ENCODE measurements at regions not wholly inside any gene's neighbourhood (a gene's known extent, or its start where the extent isn't known, plus 50 kb on each side); places are given as distances from the start of the nearest gene placed in this dataset.
"Not testable (repeated sequence)": the region's sequence is repeated elsewhere in the genome, so short reads cannot be mapped to it uniquely, and the experiment has no call there.

DNA sequence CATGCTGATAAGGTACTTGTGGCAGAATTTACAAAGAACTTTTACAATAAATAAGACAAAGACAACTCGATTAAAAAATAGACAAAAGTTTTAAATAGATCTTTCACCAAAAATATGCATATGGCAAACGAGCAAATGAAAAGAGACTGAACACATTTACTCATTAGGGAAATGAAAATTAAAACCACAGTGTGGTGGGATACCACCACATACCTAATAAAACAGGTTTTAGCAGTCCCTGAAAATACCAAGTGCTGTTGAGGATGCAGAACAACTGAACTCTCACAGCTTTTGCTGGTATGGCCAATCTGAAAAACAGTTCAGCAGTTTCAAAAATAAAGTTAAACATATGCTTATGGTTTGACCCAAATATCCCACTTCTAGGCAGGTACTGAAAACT lies 205.4 kb upstream of the ADO start:
- no peak overlapping the region for H3K27ac ChIP-seq (ENCODE audit: insufficient read depth, low read length, poor library complexity, severe bottlenecking)

DNA sequence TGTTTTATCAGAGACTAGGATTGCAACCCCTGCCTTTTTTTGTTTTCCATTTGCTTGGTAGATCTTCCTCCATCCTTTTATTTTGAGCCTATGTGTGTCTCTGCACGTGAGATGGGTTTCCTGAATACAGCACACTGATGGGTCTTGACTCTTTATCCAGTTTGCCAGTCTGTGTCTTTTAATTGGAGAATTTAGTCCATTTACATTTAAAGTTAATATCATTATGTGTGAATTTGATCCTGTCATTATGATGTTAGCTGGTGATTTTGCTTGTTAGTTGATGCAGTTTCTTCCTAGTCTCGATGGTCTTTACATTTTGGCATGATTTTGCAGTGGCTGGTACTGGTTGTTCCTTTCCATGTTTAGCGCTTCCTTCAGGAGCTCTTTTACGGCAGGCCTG lies 198.0 kb upstream of the ADO start:
- H3K36me3 ChIP-seq (ENCODE audit: control insufficient read depth, insufficient read depth, low read length); H3K9me3 ChIP-seq (ENCODE audit: control insufficient read depth, low read length); H3K4me1 ChIP-seq (ENCODE audit: control insufficient read depth, insufficient read depth, low read length, poor library complexity, severe bottlenecking); H3K4me3 ChIP-seq (ENCODE audit: insufficient read depth, low read depth, low read length, poor library complexity, severe bottlenecking); H3K27ac ChIP-seq (ENCODE audit: insufficient read depth, low read length, poor library complexity, severe bottlenecking); H3K27me3 ChIP-seq (replicated peaks; ENCODE audit: control insufficient read depth, insufficient read depth, low read length, poor library complexity, severe bottlenecking); DNase-seq: not testable (repeated sequence)

More for the DNA sequence above, 205.4 kb upstream of the ADO start:
- no peak for DNase-seq
- Histone ChIP-seq H3K4me1 (ENCODE audit: control insufficient read depth, insufficient read depth, low read length, poor library complexity, severe bottlenecking) (no peaks in the 10 kb centered on the region), H3K27me3 (replicated peaks; ENCODE audit: control insufficient read depth, insufficient read depth, low read length, poor library complexity, severe bottlenecking) (no peaks in the 10 kb centered on the region), H3K4me3 (ENCODE audit: insufficient read depth, low read depth, low read length, poor library complexity, severe bottlenecking) (no peak overlapping the region), H3K36me3 (ENCODE audit: control insufficient read depth, insufficient read depth, low read length) (no peaks in the 10 kb centered on the region), H3K9me3 (ENCODE audit: control insufficient read depth, low read length) (no peaks in the 10 kb centered on the region)

DNA sequence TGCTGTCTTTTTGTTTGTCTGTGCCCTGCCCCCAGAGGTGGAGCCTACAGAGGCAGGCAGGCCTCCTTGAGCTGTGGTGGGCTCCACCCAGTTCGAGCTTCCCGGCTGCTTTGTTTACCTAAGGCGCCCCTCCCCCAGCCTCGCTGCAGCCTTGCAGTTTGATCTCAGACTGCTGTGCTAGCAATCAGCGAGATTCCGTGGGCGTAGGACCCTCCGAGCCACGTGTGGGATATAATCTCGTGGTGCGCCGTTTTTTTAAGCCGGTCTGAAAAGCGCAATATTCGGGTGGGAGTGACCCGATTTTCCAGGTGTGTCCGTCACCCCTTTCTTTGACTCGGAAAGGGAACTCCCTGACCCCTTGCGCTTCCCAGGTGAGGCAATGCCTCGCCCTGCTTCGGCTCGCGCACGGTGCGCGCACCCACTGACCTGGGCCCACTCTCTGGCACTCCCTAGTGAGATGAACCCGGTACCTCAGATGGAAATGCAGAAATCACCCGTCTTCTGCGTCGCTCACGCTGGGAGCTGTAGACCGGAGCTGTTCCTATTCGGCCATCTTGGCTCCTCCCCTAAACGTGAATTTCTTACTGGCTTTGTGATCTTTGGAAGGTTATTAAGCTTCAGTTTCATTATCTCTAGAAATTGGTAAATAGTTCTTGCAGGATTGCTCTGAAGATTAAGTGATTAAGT lies 196.2 kb upstream of the ADO start:
- H3K27me3 ChIP-seq (replicated peaks; ENCODE audit: control insufficient read depth, insufficient read depth, low read length, poor library complexity, severe bottlenecking); H3K27ac ChIP-seq (ENCODE audit: insufficient read depth, low read length, poor library complexity, severe bottlenecking); H3K4me1 ChIP-seq (ENCODE audit: control insufficient read depth, insufficient read depth, low read length, poor library complexity, severe bottlenecking); H3K9me3 ChIP-seq (ENCODE audit: control insufficient read depth, low read length); DNase-seq; H3K4me3 ChIP-seq (ENCODE audit: insufficient read depth, low read depth, low read length, poor library complexity, severe bottlenecking); H3K36me3 ChIP-seq (ENCODE audit: control insufficient read depth, insufficient read depth, low read length): not testable (repeated sequence)

DNA sequence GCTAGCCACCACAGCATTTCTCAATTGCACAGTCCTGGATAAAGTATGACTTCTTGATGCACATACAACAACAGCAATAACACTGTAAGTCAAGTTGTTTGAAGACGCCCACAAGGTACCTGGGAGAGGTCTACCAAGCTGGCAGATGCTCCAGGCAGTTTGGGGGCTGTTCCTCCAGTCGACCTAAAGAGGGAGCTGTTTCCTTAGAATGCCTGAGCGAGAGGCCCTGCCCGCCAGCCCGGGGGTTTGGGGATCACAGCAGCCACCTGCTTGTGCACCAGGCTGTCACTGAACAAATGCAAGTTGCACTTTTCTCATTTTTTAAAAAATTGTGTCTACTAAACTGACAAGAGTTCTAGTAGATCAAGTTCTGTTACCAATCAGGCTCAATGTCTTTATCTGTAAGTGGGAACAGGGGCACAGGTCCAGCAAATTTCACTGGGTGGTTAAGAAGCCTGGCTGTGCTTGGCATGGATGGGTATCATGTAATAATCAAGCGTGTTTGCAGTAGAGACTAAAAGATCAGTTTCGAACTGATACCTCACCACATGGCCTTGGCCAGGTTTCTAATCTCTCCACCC lies 193.8 kb upstream of the ADO start:
- Histone ChIP-seq H3K27me3 (replicated peaks; ENCODE audit: control insufficient read depth, insufficient read depth, low read length, poor library complexity, severe bottlenecking) (no peaks in the 10 kb centered on the region), H3K4me3 (ENCODE audit: insufficient read depth, low read depth, low read length, poor library complexity, severe bottlenecking) (no peak overlapping the region), H3K36me3 (ENCODE audit: control insufficient read depth, insufficient read depth, low read length) (no peaks in the 10 kb centered on the region), H3K27ac (ENCODE audit: insufficient read depth, low read length, poor library complexity, severe bottlenecking) (no peak overlapping the region), H3K9me3 (ENCODE audit: control insufficient read depth, low read length) (no peaks in the 10 kb centered on the region), H3K4me1 (ENCODE audit: control insufficient read depth, insufficient read depth, low read length, poor library complexity, severe bottlenecking) (no peaks in the 10 kb centered on the region)
- peak; percentile 44 to 52 (median 49) for DNase-seq

DNA sequence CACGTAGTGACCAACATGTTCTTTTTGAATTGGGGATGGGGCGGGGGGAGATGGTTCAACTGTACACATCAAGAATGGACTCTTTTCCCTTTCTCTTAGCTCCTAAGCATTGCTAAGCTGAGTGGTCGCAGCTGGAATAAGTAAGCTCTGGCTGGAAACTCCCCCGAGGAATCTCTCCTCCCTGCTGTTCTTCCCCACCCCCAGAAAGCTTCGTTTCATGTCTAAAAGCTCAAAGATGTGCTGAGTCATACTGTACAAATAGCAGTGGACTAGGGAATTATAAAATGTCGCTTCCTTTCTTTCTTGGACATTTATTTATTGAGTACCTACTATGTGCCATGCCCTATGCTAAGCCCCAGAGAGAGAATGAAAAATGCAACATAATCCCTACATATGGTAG lies 191.1 kb upstream of the ADO start:
- H3K27me3 ChIP-seq (replicated peaks; ENCODE audit: control insufficient read depth, insufficient read depth, low read length, poor library complexity, severe bottlenecking): no peaks in the 10 kb centered on the region
- no peaks in the 10 kb centered on the region for H3K36me3 ChIP-seq (ENCODE audit: control insufficient read depth, insufficient read depth, low read length)
- no peaks in the 10 kb centered on the region for H3K9me3 ChIP-seq (ENCODE audit: control insufficient read depth, low read length)
- H3K4me1 ChIP-seq (ENCODE audit: control insufficient read depth, insufficient read depth, low read length, poor library complexity, severe bottlenecking): no peaks in the 10 kb centered on the region
- no peak overlapping the region for H3K4me3 ChIP-seq (ENCODE audit: insufficient read depth, low read depth, low read length, poor library complexity, severe bottlenecking)
- H3K27ac ChIP-seq (ENCODE audit: insufficient read depth, low read length, poor library complexity, severe bottlenecking): no peak overlapping the region
- no peak for DNase-seq

DNA sequence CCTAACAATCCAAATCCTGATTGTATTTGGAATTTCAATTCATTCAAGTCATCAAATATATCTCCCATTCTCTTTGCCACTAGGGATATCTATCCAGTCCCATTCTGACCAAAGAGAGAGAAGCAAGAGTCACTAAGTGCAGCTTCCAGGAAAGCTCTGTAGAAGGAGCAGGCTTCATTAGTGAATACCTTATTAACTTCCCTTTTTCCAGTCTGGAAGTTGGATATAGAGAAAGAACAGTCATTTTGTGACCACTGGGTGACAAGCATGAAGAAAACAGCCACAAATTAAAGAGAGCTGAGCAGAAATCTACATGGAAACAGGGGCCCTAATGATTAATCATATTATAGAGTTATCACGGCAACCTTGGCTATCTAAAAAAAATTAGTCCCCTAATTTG lies 190.7 kb upstream of the ADO start:
- Histone ChIP-seq H3K27me3 (replicated peaks; ENCODE audit: control insufficient read depth, insufficient read depth, low read length, poor library complexity, severe bottlenecking) (no peaks in the 10 kb centered on the region), H3K9me3 (ENCODE audit: control insufficient read depth, low read length) (no peaks in the 10 kb centered on the region), H3K36me3 (ENCODE audit: control insufficient read depth, insufficient read depth, low read length) (no peaks in the 10 kb centered on the region), H3K4me3 (ENCODE audit: insufficient read depth, low read depth, low read length, poor library complexity, severe bottlenecking) (no peak overlapping the region), H3K27ac (ENCODE audit: insufficient read depth, low read length, poor library complexity, severe bottlenecking) (no peak overlapping the region), H3K4me1 (ENCODE audit: control insufficient read depth, insufficient read depth, low read length, poor library complexity, severe bottlenecking) (no peaks in the 10 kb centered on the region)
- DNase-seq: no peak

DNA sequence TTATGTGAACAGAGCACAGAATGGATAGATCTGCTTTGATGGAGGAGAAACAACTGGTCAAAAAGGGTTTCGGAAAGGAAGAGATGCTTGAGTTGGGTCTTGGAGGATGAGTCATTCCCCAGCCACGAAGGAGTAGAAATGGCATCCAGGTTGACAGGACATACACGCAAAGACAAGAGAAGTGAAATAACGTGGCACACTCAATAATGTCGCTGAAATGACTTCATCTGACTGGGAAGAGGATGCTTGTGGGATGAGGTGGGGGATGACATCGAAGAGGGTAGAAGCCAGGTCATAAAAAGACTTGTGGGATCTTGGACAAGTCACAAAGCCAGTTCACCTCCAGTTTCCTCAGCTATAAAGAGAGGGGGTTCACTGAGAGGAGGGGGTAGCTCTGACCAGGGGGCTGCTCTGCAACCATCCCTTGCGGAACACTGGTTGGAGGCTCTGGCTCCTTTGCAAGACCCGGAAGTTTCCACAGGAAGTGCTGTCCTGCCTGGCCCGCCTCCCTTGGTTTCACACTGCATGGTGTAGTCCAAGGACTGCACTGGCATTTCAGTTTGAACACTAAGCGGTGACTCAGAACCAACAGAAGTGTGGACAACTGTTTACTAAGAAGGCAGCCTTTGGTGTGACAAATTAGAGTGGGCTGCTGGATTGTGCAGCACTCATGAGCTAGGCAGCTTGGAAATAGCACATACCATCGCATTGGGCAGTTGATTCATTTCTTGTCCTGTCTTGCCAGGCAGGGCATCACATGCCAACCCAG lies 189.9 kb upstream of the ADO start:
- no peaks in the 10 kb centered on the region for H3K4me1 ChIP-seq (ENCODE audit: control insufficient read depth, insufficient read depth, low read length, poor library complexity, severe bottlenecking)
- DNase-seq: no peak
- H3K9me3 ChIP-seq (ENCODE audit: control insufficient read depth, low read length): no peaks in the 10 kb centered on the region
- no peaks in the 10 kb centered on the region for H3K27me3 ChIP-seq (replicated peaks; ENCODE audit: control insufficient read depth, insufficient read depth, low read length, poor library complexity, severe bottlenecking)
- no peak overlapping the region for H3K27ac ChIP-seq (ENCODE audit: insufficient read depth, low read length, poor library complexity, severe bottlenecking)
- H3K4me3 ChIP-seq (ENCODE audit: insufficient read depth, low read depth, low read length, poor library complexity, severe bottlenecking): no peak overlapping the region
- H3K36me3 ChIP-seq (ENCODE audit: control insufficient read depth, insufficient read depth, low read length): no peaks in the 10 kb centered on the region

DNA sequence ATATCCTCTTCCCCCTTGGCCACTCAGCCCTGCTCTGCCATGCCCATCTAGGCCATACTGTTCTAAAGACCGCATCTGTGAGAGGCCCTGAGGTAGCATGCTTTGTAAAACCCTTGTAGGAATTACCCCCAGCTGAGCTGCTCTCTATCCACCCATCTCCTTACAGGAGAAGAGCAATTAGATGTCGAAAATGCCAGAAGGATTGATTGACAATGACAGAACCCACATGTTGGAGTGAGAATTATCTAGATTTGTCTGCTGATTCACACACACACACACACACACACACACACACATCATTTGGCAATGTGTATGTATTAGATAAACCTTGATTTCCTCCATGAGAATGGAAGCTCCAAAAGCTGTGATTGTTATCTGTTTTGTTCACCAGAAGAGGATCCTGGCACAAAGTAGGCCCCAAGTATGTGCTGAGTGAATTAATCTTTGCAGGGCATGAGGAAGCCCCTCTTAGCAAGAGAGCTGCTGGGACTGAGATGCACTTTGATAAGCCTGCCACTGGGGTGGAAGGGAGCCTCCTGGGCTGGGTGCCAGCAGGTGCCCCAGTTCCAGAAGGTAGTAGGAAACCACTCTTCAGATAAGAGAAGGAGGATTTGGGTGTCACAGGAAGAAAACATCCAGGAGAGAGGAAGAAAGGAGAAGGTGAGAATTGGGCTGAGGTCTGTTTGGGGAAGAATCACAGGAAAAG lies 187.5 kb upstream of the ADO start:
- DNase-seq: no peak
- Histone ChIP-seq H3K36me3 (ENCODE audit: control insufficient read depth, insufficient read depth, low read length) (no peaks in the 10 kb centered on the region), H3K4me1 (ENCODE audit: control insufficient read depth, insufficient read depth, low read length, poor library complexity, severe bottlenecking) (no peaks in the 10 kb centered on the region), H3K9me3 (ENCODE audit: control insufficient read depth, low read length) (no peaks in the 10 kb centered on the region), H3K27ac (ENCODE audit: insufficient read depth, low read length, poor library complexity, severe bottlenecking) (no peak overlapping the region), H3K4me3 (ENCODE audit: insufficient read depth, low read depth, low read length, poor library complexity, severe bottlenecking) (no peak overlapping the region), H3K27me3 (replicated peaks; ENCODE audit: control insufficient read depth, insufficient read depth, low read length, poor library complexity, severe bottlenecking) (no peaks in the 10 kb centered on the region)

DNA sequence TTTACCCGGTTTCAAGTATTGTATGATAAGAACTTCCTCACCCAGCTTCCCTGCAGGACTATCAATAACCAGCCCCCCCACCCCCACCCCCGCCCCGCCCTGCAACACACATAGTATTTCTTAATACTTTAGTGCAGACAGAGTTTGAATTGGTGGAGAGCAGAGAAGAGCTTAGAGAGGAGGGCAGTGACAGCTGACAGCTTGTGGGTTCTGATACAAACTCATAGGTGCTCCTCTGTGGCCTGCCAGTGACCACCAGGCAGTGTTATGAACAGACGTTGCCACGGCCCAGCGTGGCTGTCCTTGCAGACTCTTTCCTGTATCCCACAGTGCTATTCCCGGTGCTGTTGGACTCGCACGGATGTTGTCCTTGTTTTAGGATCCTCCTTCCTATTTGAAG lies 186.9 kb upstream of the ADO start:
- no peaks in the 10 kb centered on the region for H3K4me1 ChIP-seq (ENCODE audit: control insufficient read depth, insufficient read depth, low read length, poor library complexity, severe bottlenecking)
- H3K27me3 ChIP-seq (replicated peaks; ENCODE audit: control insufficient read depth, insufficient read depth, low read length, poor library complexity, severe bottlenecking): no peaks in the 10 kb centered on the region
- no peak for DNase-seq
- H3K36me3 ChIP-seq (ENCODE audit: control insufficient read depth, insufficient read depth, low read length): no peaks in the 10 kb centered on the region
- no peaks in the 10 kb centered on the region for H3K9me3 ChIP-seq (ENCODE audit: control insufficient read depth, low read length)
- H3K27ac ChIP-seq (ENCODE audit: insufficient read depth, low read length, poor library complexity, severe bottlenecking): no peak overlapping the region
- no peak overlapping the region for H3K4me3 ChIP-seq (ENCODE audit: insufficient read depth, low read depth, low read length, poor library complexity, severe bottlenecking)

DNA sequence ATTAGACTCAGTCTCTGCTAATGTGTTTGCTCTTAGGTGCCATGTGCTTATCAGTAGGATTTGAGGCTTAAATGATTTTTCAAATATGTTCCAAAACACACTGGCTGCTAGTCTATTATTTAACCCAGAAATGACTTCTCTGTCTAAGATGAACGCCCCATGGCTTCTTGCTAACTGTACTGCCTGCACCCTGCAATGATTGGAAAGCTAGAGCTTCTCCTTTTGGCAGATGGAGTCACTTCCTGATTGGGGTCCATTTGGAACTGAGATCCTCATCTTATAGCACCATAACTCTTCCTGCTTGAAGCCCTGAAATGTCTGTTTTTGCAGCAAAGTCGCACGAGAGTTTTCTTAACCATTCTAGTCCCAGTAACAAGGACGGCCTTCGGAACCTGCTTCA lies 186.5 kb upstream of the ADO start:
- no peaks in the 10 kb centered on the region for H3K36me3 ChIP-seq (ENCODE audit: control insufficient read depth, insufficient read depth, low read length)
- no peaks in the 10 kb centered on the region for H3K4me1 ChIP-seq (ENCODE audit: control insufficient read depth, insufficient read depth, low read length, poor library complexity, severe bottlenecking)
- H3K9me3 ChIP-seq (ENCODE audit: control insufficient read depth, low read length): no peaks in the 10 kb centered on the region
- no peak for DNase-seq
- H3K27ac ChIP-seq (ENCODE audit: insufficient read depth, low read length, poor library complexity, severe bottlenecking): no peak overlapping the region
- no peaks in the 10 kb centered on the region for H3K27me3 ChIP-seq (replicated peaks; ENCODE audit: control insufficient read depth, insufficient read depth, low read length, poor library complexity, severe bottlenecking)
- H3K4me3 ChIP-seq (ENCODE audit: insufficient read depth, low read depth, low read length, poor library complexity, severe bottlenecking): no peak overlapping the region
